ENCODE measurements at regions not wholly inside any gene's neighbourhood (a gene's known extent, or its start where the extent isn't known, plus 50 kb on each side); places are given as distances from the start of the nearest gene placed in this dataset.
A peak's percentile ranks its signal among the peaks of the same experiment; 100 is the strongest.

DNA sequence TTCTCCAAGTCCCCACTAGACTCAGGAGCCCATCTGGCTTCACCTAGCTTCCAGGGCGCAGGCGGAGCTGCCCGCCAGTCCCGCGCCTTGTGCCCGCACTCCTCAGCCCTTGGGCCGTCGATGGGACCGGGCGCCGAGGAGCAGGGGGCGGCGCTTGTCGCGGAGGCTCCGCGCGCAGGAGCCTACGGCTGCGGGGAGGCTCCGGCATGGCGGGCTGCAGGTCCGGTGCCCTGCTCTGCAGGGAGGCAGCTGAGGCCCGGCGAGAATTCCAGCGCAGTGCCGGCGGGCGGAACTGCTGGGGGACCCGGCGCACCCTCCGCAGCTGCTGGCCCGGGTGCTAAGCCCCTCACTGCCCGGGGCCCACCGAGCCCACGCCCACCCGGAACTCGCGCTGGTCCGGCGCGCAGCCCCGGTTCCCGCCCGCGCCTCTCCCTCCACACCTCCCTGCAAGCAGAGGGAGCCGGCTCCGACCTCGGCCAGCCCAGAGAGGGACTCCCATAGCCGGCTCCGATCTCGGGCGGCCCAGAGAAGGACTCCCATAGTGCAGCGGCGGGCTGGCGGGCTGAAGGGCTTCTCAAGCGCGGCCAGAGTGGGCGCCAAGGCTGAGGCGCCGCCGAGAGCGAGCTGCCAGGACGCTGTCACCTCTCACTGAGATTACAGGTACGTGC lies 78.1 kb upstream of the PJA2 start:
- Mint-ChIP-seq H3K4me1 (ENCODE audit: low read depth) (no peaks in the 10 kb centered on the region), H3K9me3 (no peaks in the 10 kb centered on the region), H3K27me3 (ENCODE audit: low read depth) (peaks cover 4% of the 10 kb centered on the region), H3K27ac (no peak overlapping the region), H3K4me3 (no peak overlapping the region), H3K36me3 (ENCODE audit: low read depth) (no peaks in the 10 kb centered on the region)
- DNase-seq (ENCODE audit: low spot score) = no peak

GRCh38 chr5:109486200-109486804 lies 76.5 kb upstream of the PJA2 start:
- Mint-ChIP-seq H3K36me3 (ENCODE audit: low read depth) (no peaks in the 10 kb centered on the region), H3K27ac (no peak overlapping the region), H3K9me3 (no peaks in the 10 kb centered on the region), H3K4me3 (no peak overlapping the region), H3K4me1 (ENCODE audit: low read depth) (no peaks in the 10 kb centered on the region), H3K27me3 (ENCODE audit: low read depth) (peaks cover 4% of the 10 kb centered on the region)
- no peak for DNase-seq (ENCODE audit: low spot score)

- H3K4me1 Mint-ChIP-seq (ENCODE audit: low read depth) = no peaks in the 10 kb centered on the region
- no peak overlapping the region for H3K4me3 Mint-ChIP-seq
- H3K9me3 Mint-ChIP-seq = no peaks in the 10 kb centered on the region
- H3K27me3 Mint-ChIP-seq (ENCODE audit: low read depth) = no peaks in the 10 kb centered on the region
- no peak for DNase-seq (ENCODE audit: low spot score)
- H3K27ac Mint-ChIP-seq = no peak overlapping the region
- no peaks in the 10 kb centered on the region for H3K36me3 Mint-ChIP-seq (ENCODE audit: low read depth)
Measured at GRCh38 chr5:109485030-109485429, 75.3 kb upstream of the PJA2 start.

- Mint-ChIP-seq H3K4me3 (no peak overlapping the region), H3K36me3 (ENCODE audit: low read depth) (no peaks in the 10 kb centered on the region), H3K27me3 (ENCODE audit: low read depth) (no peaks in the 10 kb centered on the region), H3K27ac (no peak overlapping the region), H3K4me1 (ENCODE audit: low read depth) (no peaks in the 10 kb centered on the region), H3K9me3 (no peaks in the 10 kb centered on the region)
- DNase-seq (ENCODE audit: low spot score) = no peak
Measured at GRCh38 chr5:109484597-109484996, 74.8 kb upstream of the PJA2 start.

DNA sequence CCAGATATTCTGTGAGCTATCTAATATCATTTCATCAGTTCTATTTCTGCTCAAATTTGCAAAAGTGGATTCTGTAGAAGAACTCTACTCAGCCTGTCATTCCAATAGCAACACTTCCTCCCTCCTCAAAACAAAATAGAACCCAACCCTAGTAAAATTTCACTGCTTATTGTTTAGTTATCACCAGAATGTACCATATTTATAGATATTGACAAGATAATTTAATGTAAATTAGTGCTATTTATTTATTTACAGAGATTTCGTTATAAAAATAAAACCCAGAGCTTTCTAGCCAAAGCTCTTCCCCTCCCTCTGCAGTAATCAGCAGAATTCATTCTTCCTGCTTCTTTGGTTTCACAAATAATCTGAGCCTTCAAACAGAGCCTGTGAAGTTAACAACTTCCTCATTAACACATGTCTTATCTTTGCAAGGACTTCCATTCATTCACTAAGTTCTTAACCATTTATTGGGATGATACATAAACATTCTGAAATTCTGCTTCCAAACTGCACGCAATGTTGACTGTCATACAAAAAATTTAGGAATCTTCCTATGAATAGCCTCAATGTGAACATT lies 73.7 kb upstream of the PJA2 start:
- DNase-seq (ENCODE audit: low spot score) = no peak
- Mint-ChIP-seq H3K4me1 (ENCODE audit: low read depth) (no peaks in the 10 kb centered on the region), H3K4me3 (no peak overlapping the region), H3K27me3 (ENCODE audit: low read depth) (no peaks in the 10 kb centered on the region), H3K9me3 (no peaks in the 10 kb centered on the region), H3K36me3 (ENCODE audit: low read depth) (no peaks in the 10 kb centered on the region), H3K27ac (no peak overlapping the region)

DNA sequence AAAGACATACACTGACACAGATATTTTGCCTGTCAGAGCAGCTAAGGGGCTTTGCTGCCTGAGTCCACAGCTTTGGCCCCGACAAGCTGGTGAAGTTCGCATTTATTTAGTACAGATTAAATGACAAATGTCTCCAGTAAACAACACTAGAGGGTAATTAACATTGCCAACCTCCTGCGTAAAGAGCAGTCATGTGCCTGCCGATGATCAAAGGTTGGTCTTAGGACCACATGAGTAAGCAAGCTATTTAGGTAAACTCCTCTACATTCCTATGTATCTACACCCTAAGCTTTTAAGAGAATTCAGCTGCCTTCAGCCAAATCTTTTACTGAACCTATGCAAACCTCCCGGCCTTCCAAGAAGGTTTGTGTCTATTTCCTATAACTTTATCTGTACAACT lies 73.0 kb upstream of the PJA2 start:
- Mint-ChIP-seq H3K36me3 (ENCODE audit: low read depth) (no peaks in the 10 kb centered on the region), H3K9me3 (no peaks in the 10 kb centered on the region), H3K27me3 (ENCODE audit: low read depth) (no peaks in the 10 kb centered on the region), H3K4me3 (no peak overlapping the region), H3K4me1 (ENCODE audit: low read depth) (no peaks in the 10 kb centered on the region), H3K27ac (no peak overlapping the region)
- DNase-seq (ENCODE audit: low spot score) = no peak

GRCh38 chr5:109479260-109479860 lies 69.6 kb upstream of the PJA2 start:
- no peaks in the 10 kb centered on the region for H3K36me3 Mint-ChIP-seq (ENCODE audit: low read depth)
- no peak overlapping the region for H3K4me3 Mint-ChIP-seq
- H3K27ac Mint-ChIP-seq = no peak overlapping the region

DNA sequence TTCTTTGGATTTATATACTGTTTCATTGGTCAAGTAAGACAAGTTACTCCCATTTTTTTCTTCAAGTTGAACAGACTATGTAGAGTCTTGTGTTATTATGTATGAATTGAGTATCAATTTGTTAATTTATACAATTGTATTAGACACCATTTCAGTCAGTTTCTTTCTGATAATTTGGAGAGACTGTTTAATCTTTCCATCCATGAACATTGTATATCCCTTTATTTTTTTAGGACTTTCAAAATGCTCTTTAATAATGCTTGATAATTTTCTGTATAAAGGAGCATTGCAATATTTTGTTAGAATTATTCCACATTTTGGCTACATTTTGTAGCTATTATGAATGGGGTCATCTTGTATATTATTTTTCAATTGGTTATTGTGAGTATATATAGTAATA lies 69.1 kb upstream of the PJA2 start:
- H3K4me1 Mint-ChIP-seq (ENCODE audit: low read depth) = no peaks in the 10 kb centered on the region
- peaks cover 11% of the 10 kb centered on the region for H3K27me3 Mint-ChIP-seq (ENCODE audit: low read depth)
- no peaks in the 10 kb centered on the region for H3K9me3 Mint-ChIP-seq
- DNase-seq (ENCODE audit: low spot score) = no peak
- no peaks in the 10 kb centered on the region for H3K36me3 Mint-ChIP-seq (ENCODE audit: low read depth)
- H3K4me3 Mint-ChIP-seq = no peak overlapping the region
- no peak overlapping the region for H3K27ac Mint-ChIP-seq

More at GRCh38 chr5:109479260-109479860, 69.6 kb upstream of the PJA2 start:
- Mint-ChIP-seq H3K27me3 (ENCODE audit: low read depth) (peaks cover 8% of the 10 kb centered on the region), H3K9me3 (no peaks in the 10 kb centered on the region), H3K4me1 (ENCODE audit: low read depth) (no peaks in the 10 kb centered on the region)
- DNase-seq (ENCODE audit: low spot score) = no peak

- no peaks in the 10 kb centered on the region for H3K36me3 Mint-ChIP-seq (ENCODE audit: low read depth)
- H3K9me3 Mint-ChIP-seq = no peaks in the 10 kb centered on the region
- peaks cover 15% of the 10 kb centered on the region for H3K27me3 Mint-ChIP-seq (ENCODE audit: low read depth)
- no peak overlapping the region for H3K4me3 Mint-ChIP-seq
- H3K27ac Mint-ChIP-seq = no peak overlapping the region
- no peak for DNase-seq (ENCODE audit: low spot score)
- H3K4me1 Mint-ChIP-seq (ENCODE audit: low read depth) = no peaks in the 10 kb centered on the region
Measured at GRCh38 chr5:109476292-109476691, 66.5 kb upstream of the PJA2 start.

- H3K9me3 Mint-ChIP-seq = no peaks in the 10 kb centered on the region
Measured at GRCh38 chr5:109469896-109470662, 60.3 kb upstream of the PJA2 start.

DNA sequence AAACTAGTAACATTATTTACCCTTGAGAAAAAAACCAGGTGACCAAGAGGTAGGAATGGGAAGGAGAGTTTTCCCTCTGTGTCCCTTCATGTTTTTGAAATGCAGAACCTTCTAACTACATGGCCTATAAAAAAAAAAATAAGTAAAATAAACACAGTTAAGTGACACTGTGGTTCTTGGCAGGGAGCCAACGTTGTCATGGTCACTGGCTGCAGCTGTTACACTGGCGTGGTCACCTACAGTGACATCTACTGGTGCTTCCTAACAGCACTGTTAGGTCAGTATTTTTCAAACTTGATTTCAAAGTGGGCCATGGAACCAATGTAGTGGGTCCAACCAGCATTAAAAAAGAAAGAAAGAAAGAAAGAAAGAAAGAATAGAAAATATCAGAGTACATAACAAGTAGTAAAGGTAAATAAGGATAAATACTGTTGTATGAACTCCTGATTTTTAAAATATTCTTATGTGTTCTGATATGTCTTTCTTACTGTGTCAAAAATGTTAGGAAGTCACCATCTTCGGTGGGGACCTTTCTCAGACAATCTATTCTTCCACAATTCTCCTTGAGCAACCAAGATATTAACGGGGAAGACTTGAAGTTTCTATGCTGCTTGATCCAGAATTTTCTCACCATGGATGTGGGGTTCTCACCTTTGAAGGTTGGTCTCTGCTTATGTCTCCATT lies 59.1 kb upstream of the PJA2 start:
- peak; percentile 44 for DNase-seq (ENCODE audit: low spot score)
- Mint-ChIP-seq H3K27me3 (ENCODE audit: low read depth) (peaks cover 19% of the 10 kb centered on the region), H3K9me3 (no peaks in the 10 kb centered on the region), H3K36me3 (ENCODE audit: low read depth) (no peaks in the 10 kb centered on the region), H3K4me1 (ENCODE audit: low read depth) (peaks cover 7% of the 10 kb centered on the region), H3K4me3 (no peak overlapping the region), H3K27ac (no peak overlapping the region)

More at GRCh38 chr5:109469896-109470662, 60.3 kb upstream of the PJA2 start:
- no peak for DNase-seq (ENCODE audit: low spot score)
- Mint-ChIP-seq H3K4me1 (ENCODE audit: low read depth) (peaks cover 7% of the 10 kb centered on the region), H3K36me3 (ENCODE audit: low read depth) (no peaks in the 10 kb centered on the region), H3K27ac (no peak overlapping the region), H3K4me3 (no peak overlapping the region), H3K27me3 (ENCODE audit: low read depth) (peaks cover 25% of the 10 kb centered on the region)

- Mint-ChIP-seq H3K4me1 (ENCODE audit: low read depth) (peaks cover 7% of the 10 kb centered on the region), H3K27me3 (ENCODE audit: low read depth) (peaks cover 17% of the 10 kb centered on the region), H3K4me3 (no peak overlapping the region), H3K27ac (no peak overlapping the region), H3K36me3 (ENCODE audit: low read depth) (no peaks in the 10 kb centered on the region), H3K9me3 (no peaks in the 10 kb centered on the region)
- no peak for DNase-seq (ENCODE audit: low spot score)
Measured at GRCh38 chr5:109468288-109468676, 58.5 kb upstream of the PJA2 start.

- H3K4me1 Mint-ChIP-seq (ENCODE audit: low read depth) = peaks cover 7% of the 10 kb centered on the region
- no peak overlapping the region for H3K4me3 Mint-ChIP-seq
- H3K27me3 Mint-ChIP-seq (ENCODE audit: low read depth) = peaks cover 16% of the 10 kb centered on the region
- H3K27ac Mint-ChIP-seq = no peak overlapping the region
- no peaks in the 10 kb centered on the region for H3K36me3 Mint-ChIP-seq (ENCODE audit: low read depth)
- no peak for DNase-seq (ENCODE audit: low spot score)
- no peaks in the 10 kb centered on the region for H3K9me3 Mint-ChIP-seq
Measured at GRCh38 chr5:109467058-109467457, 57.3 kb upstream of the PJA2 start.

Measured in T-helper 2 cell treated with Interferon-gamma antibody and Interleukin-4, amounts not matched to agents 5 μg/mL and 100 μg/mL, for 36 hours (primary cell).